Ishikawa (cell line): ENCODE measurements at regions not wholly inside any gene's neighbourhood (a gene's known extent, or its start where the extent isn't known, plus 50 kb on each side); places are given as distances from the start of the nearest gene placed in this dataset.

Experiments
- CEBPB ChIP-seq: IDR thresholded peaks from 2 replicates; pipeline ENCODE4 v1.6.1; 2012
- EP300 ChIP-seq: IDR thresholded peaks from 2 replicates; pipeline ENCODE4 v1.6.1; 2012; ENCODE audit warnings: borderline replicate concordance
- FOXM1 ChIP-seq: IDR thresholded peaks from 2 replicates; pipeline ENCODE4 v1.6.1; 2012; ENCODE audit warnings: low read depth, borderline replicate concordance
- NFIC ChIP-seq: IDR thresholded peaks from 2 replicates; pipeline ENCODE4 v1.6.1; 2012
- RAD21 ChIP-seq: IDR thresholded peaks from 2 replicates; pipeline ENCODE4 v1.6.1; 2012; ENCODE audit warnings: low read depth
- YY1 ChIP-seq: IDR thresholded peaks from 2 replicates; pipeline ENCODE4 v1.6.1; 2012; ENCODE audit warnings: low read depth
- TF ChIP-seq, protein P1 (sequence below): IDR thresholded peaks from 2 replicates; pipeline ENCODE4 v1.6.1; 2012

DNA sequence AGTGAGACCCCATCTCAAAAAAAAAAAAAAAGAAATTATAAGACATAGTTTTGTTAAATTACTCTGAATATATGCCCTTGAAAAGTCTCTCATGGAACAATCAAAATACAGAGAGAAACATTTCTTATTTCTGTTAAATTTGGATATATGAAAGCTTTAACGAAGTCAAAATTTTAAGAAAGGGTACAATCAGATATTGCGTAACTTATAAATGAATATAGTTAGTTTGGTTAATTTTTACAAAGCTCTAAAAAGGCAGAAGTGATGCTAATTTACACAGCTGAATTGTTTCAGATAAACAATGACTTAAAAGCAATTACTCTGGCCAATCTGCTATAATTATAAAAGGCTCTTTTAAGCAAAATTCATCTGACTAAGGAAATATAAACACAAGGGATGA lies 611.6 kb upstream of the CCDC179 start:
- TF ChIP-seq EP300 (no peak), NFIC (no peak), YY1 (no peak), RAD21 (no peak), CEBPB (no peak), FOXM1 (no peak)
- TF ChIP-seq, protein P1, sequence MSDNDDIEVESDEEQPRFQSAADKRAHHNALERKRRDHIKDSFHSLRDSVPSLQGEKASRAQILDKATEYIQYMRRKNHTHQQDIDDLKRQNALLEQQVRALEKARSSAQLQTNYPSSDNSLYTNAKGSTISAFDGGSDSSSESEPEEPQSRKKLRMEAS = no peak
